CMK (cell line): ENCODE measurements at regions not wholly inside any gene's neighbourhood (a gene's known extent, or its start where the extent isn't known, plus 50 kb on each side); places are given as distances from the start of the nearest gene placed in this dataset.
"Not testable (repeated sequence)": the region's sequence is repeated elsewhere in the genome, so short reads cannot be mapped to it uniquely, and the experiment has no call there.

Experiments used
- DNase-seq: peaks from one replicate; pipeline ENCODE4 v3.0.0-alpha.2; 2010; ENCODE audit warnings: low read depth

GRCh38 chr4:67038228-67038566 is 507.1 kb downstream of the CENPC start:
- DNase-seq: no peak

DNA sequence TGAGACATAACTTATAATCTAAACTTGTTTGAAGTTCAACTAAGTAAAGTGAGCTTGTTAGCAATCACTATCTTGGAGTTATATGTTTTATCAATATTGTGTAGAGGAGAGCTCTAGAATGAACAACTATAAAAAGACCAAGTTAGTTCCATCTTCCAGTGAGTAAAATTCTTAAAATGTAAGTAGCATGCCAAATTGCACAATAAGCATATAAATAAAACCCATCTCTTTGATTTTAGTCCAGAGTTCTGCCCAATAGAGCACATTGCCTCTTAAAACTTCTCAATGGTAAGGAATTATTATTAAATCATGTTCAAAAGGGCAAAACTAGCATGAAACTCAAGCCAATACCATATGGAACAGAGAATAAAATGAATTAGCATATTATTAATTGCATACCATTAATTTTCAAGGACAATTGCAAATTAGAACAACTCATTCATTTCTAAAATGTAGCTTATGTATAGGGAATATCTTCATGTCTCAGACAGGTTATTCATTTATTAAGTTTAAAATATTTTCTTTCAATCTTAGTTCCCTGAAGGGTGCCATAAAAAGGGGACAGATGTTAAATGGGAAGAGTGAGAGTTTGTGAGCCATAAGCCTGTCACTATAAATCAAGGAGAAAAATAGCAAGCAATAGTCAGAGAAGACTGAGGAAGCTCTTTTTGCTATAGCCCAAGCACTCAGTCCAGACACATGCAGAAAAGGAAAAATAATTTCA is 507.6 kb downstream of the CENPC start:
- DNase-seq: no peak

DNA sequence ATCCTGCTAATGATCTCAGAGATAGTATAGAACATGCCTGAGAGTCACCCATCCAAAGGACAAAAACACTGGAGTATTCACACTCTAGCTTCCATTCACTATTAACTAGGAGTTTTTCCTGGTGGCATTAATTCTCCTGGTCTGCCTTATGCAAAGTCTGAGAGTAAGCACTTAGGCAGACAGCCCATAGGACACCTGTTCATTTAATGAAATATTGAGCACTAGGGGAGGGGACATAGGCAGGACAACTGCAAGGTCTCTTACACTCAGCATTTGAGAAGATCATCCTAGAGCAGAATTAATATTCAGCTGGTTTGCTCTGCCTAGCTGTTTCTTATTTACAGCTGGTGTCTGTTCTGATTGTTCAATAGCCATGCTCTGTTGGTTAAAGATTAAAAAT is 508.5 kb downstream of the CENPC start:
- no peak for DNase-seq

GRCh38 chr4:67035986-67036385 is 509.3 kb downstream of the CENPC start:
- peak; percentile 3 for DNase-seq

GRCh38 chr4:67035501-67035900 is 509.8 kb downstream of the CENPC start:
- peak; percentile 18 for DNase-seq

DNA sequence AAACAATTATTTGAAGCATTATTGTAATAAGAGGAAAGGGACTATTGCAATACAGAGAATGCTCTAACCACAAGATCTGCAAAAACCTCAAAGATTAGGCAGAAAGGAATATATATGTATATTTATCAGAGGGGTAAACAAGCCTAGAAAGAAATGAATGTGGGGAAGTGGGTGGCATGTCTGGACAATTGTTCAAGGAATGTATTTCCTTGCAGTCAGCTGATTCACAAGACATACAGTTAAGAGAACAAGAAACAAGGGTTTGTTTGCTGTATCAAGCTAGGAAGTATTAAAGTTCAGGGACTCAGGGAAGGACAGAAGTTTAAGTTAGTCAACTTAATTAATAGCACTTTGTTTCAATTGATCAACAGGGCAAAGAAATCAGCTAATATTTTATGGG is 514.7 kb downstream of the CENPC start:
- no peak for DNase-seq

GRCh38 chr4:67020438-67020797 is 524.9 kb downstream of the CENPC start:
- DNase-seq: no peak

GRCh38 chr4:67019686-67020437 is 525.4 kb downstream of the CENPC start:
- DNase-seq: no peak

GRCh38 chr4:67014592-67014991 is 530.7 kb downstream of the CENPC start:
- DNase-seq: no peak

DNA sequence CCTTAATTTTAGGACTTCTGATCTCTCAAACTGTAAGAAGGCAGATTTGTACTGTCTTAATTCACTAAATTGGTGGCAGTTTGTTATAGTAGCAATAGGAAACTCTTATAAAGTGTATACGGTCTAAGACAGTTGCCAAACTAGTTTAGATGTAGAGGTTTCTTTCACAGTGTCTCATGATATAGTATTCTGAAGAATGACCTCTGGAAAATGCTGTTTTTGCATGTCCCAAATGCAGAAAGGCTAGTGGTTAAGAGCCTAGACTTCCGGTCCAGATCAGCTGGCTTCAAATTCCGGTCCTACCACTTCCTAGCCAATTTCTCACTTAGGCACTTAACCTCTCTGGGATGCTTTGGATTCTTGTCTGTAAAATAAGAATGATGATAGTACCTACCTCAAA is 538.5 kb downstream of the CENPC start:
- DNase-seq: no peak

- no peak for DNase-seq
Observed at GRCh38 chr4:66991521-66991920, 553.8 kb downstream of the CENPC start.

DNA sequence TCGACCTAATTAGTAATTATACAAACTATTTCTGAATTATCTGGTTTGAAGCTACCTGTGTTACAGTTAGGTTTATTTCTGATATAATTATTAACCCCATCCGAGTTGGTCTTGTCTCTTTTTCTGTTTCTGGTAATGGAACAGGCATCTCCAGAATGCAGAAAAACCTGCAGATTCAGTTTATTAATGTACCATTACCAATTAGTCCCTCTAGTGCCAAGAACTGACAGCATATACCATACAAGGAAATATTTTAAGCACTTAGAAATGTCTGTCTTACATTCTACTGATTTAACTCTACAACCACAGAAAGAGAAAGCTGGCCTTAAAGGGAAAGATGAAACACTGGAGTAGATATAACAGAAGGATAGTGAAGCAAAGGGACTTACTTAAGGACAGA is 570.6 kb downstream of the CENPC start:
- no peak for DNase-seq

DNA sequence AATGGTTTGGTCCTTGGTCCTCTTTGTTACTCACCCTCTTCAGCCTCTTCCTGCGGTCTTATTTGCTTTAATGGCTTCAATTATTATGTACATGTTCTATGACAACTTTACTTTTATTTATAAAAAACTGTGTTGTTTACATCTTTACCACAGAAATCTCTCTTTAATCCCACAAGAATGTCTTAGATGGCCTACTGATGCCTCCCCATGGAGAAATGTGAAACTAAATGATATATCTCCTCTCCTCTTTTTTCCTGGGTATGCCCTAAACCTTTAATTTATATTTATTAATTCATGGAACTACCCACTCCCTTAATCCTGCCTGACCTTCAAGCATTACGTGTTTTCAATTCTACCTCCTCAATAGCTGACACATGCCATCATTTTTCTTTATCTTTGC is 573.2 kb downstream of the CENPC start:
- DNase-seq: no peak

- DNase-seq: no peak
Observed at GRCh38 chr4:66964467-66964866, 580.8 kb downstream of the CENPC start.

- no peak for DNase-seq
Observed at GRCh38 chr4:66963084-66963483, 582.2 kb downstream of the CENPC start.

DNA sequence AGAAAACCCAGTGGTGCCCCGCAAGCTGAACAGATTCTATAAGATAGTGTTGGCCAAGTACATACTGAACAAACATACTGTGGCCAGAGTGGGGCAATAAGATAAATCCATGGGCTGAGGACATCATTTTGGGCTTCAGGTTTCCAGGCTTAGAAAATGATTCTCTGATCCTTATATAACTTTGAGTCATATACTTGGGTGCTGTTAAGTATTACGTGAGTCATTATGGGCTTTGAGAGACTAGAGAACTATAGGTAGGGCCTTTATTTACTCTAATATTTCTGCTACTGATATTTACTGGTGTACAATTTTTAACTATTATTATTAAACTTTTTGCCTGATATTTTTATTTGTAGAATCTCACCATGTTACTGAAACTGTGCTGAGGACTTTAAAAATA is 586.1 kb downstream of the CENPC start:
- DNase-seq: no peak

GRCh38 chr4:66956852-66957251 is 588.5 kb downstream of the CENPC start:
- DNase-seq: no peak

- no peak for DNase-seq
Observed at GRCh38 chr4:66956426-66956825, 588.9 kb downstream of the CENPC start.

DNA sequence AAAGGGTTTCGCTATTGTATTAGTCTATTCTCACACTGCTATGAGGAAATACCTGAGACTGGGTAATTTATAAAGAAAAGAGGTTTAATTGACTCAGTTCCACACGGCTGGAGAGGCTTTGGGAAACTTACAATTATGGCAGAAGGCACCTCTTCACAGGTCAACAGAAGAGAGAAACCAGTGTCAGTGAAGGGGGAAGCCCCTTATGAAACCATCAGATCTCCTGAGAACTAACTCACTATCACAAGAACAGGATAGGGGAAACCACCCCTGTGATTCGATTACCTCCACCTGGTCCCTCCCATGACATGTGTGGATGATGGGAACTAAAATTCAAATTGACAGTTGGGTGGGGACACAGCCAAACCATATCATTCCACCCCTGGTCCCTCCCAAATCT is 589.5 kb downstream of the CENPC start:
- DNase-seq: no peak

DNA sequence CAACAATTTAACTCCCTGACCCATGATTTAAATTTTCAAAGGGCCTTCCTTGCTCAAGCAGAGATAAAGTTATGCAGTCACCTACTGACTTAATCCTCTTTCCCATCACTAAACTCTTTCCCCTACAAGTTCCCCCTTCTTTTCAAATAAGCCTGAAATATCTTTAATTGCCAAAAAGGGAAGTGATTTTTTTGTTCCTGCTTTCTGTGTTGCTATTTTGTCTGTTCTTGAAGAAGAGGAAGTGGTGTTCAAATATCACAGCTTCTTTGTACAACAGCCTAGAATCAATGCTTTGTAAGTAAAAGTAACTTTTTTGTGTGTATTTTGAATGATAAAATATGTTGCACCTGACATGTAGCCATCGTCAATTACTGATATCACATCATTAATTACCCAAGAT is 595.9 kb downstream of the CENPC start:
- DNase-seq: no peak

DNA sequence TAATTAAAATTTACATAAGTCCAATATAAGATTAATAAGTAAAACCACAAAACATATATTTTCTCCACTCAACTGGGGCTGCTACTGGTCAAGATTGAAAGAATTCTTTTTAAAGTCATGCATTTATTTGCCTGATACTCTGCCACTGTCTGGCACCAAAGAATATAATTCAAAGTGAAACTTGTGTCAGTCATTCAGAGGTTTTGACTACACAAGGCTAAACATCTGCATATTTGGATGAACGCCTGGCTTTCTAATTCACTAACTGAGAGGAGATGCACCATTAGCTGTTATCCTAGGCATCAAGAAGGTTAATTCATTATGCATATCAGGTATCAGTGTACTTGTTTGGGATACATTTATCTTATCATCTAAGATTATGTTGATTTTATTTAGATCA is 598.5 kb downstream of the CENPC start:
- DNase-seq: no peak

DNA sequence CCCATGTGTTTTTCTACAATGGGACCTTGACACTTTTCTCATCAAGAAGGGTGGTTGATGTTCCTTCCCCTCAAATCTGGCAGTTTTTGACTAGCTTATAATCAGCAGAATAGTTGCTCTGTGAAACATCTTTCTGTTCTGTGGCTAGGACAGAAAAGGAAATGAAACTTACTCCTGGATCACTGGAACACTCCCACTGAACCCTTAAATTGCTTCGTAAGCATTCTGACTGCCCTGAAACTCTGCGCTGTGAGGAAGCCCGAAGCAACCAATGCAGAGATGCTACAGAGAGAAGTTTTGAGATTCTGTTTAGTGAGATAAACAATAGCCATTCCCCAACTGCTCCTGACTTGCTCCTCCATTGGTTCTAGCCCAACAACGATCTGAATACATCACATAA is 602.2 kb downstream of the CENPC start:
- no peak for DNase-seq

GRCh38 chr4:66931981-66932380 is 613.3 kb downstream of the CENPC start:
- DNase-seq: not testable (repeated sequence)

DNA sequence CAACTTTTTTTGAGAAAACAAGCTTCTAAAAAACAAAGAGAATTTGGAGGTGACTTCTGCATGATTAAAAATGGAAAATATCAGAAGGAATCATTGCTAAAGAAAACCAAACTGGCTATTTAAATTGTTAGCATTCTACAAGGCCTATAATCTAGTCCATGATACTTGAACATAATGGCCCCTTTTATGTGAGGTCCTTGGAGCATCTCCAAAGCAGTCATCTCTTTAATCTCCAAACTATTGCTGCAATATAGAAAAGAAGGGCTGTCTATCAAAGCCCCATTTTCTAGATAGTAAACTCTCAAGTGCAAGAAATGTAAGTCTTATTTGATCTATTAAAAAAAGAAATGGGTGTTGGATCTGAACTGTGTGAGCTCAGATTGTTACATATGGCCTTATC is 615.1 kb downstream of the CENPC start:
- no peak for DNase-seq
